ENCODE measurements at regions not wholly inside any gene's neighbourhood (a gene's known extent, or its start where the extent isn't known, plus 50 kb on each side); places are given as distances from the start of the nearest gene placed in this dataset.

DNA sequence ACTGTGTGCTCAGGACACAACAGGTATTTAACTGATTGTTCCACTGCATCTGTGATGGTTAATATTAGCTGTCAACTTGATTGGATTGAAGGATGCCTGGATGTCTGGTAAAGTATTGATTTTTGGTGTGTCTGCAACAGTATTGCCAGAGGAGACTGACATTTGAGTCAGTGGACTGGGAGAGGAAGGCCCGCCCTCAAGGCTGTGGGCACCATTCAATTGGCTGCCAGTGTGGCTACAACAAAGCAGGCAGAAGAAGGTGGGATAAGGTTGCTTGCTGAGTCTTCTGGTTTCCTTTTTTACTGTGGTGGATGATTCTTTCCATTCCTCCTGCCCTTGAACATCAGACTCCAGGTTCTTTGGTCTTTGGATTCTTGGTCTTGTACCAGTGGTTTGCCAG is 137.1 kb upstream of the FAM13C start:
- TF ChIP-seq, protein P1, sequence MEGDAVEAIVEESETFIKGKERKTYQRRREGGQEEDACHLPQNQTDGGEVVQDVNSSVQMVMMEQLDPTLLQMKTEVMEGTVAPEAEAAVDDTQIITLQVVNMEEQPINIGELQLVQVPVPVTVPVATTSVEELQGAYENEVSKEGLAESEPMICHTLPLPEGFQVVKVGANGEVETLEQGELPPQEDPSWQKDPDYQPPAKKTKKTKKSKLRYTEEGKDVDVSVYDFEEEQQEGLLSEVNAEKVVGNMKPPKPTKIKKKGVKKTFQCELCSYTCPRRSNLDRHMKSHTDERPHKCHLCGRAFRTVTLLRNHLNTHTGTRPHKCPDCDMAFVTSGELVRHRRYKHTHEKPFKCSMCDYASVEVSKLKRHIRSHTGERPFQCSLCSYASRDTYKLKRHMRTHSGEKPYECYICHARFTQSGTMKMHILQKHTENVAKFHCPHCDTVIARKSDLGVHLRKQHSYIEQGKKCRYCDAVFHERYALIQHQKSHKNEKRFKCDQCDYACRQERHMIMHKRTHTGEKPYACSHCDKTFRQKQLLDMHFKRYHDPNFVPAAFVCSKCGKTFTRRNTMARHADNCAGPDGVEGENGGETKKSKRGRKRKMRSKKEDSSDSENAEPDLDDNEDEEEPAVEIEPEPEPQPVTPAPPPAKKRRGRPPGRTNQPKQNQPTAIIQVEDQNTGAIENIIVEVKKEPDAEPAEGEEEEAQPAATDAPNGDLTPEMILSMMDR (IDR thresholded peaks at IDR 0.05; ENCODE audit: low read depth, low read length, missing control alignments) = no peak
- in situ Hi-C loops (cut with HindIII; ENCODE audit: low sequenced_read_pairs) = no loop called here
- no peak for DNase-seq (ENCODE audit: low read depth)
- no peak overlapping the region for H3K4me3 ChIP-seq (ENCODE audit: low read depth, low read length)

- H3K4me3 ChIP-seq (ENCODE audit: low read depth, low read length) = no peak overlapping the region
- TF ChIP-seq, protein P1 (IDR thresholded peaks at IDR 0.05; ENCODE audit: low read depth, low read length, missing control alignments) = no peak
- in situ Hi-C loops (cut with HindIII; ENCODE audit: low sequenced_read_pairs) = no loop called here
- DNase-seq (ENCODE audit: low read depth) = no peak
Observed at GRCh38 chr10:59493017-59493416, 130.7 kb upstream of the FAM13C start.

DNA sequence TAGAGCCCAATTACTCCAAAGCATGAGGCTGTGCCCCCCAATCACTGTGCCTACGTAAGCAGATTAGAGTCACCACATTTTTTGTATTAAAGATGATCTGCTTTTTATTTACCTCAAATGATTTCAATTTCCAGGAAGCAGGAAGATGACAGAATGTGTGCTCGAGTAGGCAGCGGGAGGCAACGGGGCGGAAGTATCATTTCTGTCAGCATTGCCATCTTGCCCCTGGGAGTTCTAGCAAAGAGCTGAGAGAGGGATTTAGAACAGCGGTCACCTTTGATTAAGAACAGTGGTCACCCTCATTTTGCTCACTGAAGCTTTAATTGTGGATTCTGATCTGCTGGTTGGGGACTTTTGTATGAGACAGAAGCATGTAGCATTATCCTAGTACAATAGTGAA is 117.1 kb upstream of the FAM13C start:
- TF ChIP-seq, protein P1 (IDR thresholded peaks at IDR 0.05; ENCODE audit: low read depth, low read length, missing control alignments) = no peak
- H3K4me3 ChIP-seq (ENCODE audit: low read depth, low read length) = no peak overlapping the region
- in situ Hi-C loops (cut with HindIII; ENCODE audit: low sequenced_read_pairs) = loop anchor here (5.0 kb wide), 1 partner anchor 33 kb away; no protein-coding TSS in a partner anchor
- DNase-seq (ENCODE audit: low read depth) = no peak

DNA sequence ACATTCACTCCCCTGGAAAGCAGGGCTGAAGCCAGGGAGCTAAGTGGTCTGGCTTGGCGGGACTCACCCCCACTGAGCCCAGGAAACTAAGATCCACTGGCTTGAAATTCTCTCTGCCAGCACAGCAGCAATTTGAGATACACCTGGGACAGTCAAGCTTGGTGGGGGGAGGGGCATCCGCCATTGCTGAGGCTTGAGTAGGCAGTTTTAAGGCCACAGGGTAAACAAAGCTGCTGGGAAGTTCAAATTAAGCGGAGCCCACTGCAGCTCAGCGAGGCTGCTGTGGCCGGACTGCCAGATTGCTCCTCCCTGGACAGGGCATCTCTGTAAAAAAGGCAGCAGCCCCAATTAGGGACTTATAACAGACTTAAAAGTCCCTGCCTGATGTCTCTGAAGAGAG is 108.2 kb upstream of the FAM13C start:
- H3K4me3 ChIP-seq (ENCODE audit: low read depth, low read length) = no peak overlapping the region
- TF ChIP-seq, protein P1 (IDR thresholded peaks at IDR 0.05; ENCODE audit: low read depth, low read length, missing control alignments) = no peak
- in situ Hi-C loops (cut with HindIII; ENCODE audit: low sequenced_read_pairs) = no loop called here
- DNase-seq (ENCODE audit: low read depth) = no peak

DNA sequence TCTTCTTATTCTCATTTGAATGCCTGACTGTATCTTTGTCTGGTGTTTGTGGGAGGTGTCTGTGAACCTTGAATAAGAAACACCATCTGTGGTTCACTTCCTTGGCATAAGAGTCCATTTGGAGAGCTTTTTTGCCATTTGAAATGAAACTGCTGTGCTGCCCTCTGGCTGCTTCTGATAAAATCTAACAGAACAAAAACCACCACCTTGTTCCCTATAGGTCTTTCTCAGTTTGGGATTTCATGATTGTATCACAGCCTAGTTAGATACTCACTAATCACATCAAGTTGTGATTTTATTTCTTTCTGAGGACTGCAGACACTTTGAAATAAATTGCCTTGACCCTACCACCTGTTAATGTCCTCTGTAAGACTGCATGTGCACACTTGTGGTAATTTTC is 102.7 kb upstream of the FAM13C start:
- no peak overlapping the region for H3K4me3 ChIP-seq (ENCODE audit: low read depth, low read length)
- in situ Hi-C loops (cut with HindIII; ENCODE audit: low sequenced_read_pairs) = no loop called here
- TF ChIP-seq, protein P1 (IDR thresholded peaks at IDR 0.05; ENCODE audit: low read depth, low read length, missing control alignments) = peak; percentile 46
- peak; percentile 70 for DNase-seq (ENCODE audit: low read depth)

- TF ChIP-seq, protein P1 (IDR thresholded peaks at IDR 0.05; ENCODE audit: low read depth, low read length, missing control alignments) = no peak
- in situ Hi-C loops (cut with HindIII; ENCODE audit: low sequenced_read_pairs) = no loop called here
- DNase-seq (ENCODE audit: low read depth) = no peak
- H3K4me3 ChIP-seq (ENCODE audit: low read depth, low read length) = no peak overlapping the region
Observed at GRCh38 chr10:59464483-59464882, 102.1 kb upstream of the FAM13C start.

DNA sequence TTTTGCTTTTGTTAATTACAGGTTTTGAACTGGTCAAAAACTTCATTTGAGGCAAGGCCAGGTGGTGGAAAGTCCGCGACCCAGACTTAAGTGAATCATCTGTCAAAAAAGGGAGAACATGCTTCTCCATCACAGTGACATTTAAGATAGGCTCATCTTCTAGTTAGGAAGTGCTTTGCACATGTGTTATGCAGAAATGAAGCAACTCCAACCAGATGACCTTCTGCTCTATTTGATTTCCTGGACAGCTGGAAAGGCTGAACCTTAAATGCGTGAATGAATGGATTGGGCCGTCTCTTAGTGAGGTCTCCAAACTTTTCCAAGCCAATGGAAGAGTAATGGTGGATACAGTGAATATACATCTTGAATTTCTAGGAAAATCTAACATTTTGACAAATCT is 101.6 kb upstream of the FAM13C start:
- TF ChIP-seq, protein P1 (IDR thresholded peaks at IDR 0.05; ENCODE audit: low read depth, low read length, missing control alignments) = no peak
- H3K4me3 ChIP-seq (ENCODE audit: low read depth, low read length) = no peak overlapping the region
- DNase-seq (ENCODE audit: low read depth) = no peak
- in situ Hi-C loops (cut with HindIII; ENCODE audit: low sequenced_read_pairs) = no loop called here

Measured in astrocyte of the cerebellum (primary cell).